ENCODE measurements at regions not wholly inside any gene's neighbourhood (a gene's known extent, or its start where the extent isn't known, plus 50 kb on each side); places are given as distances from the start of the nearest gene placed in this dataset.
"Not testable (repeated sequence)": the region's sequence is repeated elsewhere in the genome, so short reads cannot be mapped to it uniquely, and the experiment has no call there.

DNA sequence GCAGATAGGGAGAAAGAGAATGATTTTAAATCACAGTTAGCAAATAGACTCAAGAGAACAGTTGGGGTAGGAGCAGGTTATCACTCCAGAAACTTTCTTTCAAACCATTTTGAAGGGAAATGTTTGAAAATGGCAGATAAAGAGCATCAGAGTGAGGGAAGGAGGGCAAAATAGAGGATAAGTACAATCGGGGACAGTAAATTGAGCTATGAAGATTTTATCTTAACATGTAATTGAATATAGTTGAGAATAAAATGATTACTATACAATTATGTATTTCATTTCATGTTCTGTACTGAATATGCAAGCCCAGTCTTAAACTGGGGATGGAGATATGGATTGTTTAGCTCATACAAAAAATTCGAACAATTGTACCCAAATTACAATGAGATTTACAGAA lies 54.0 kb downstream of the MAP10 start:
- DNase-seq (ENCODE audit: low spot score): no peak

DNA sequence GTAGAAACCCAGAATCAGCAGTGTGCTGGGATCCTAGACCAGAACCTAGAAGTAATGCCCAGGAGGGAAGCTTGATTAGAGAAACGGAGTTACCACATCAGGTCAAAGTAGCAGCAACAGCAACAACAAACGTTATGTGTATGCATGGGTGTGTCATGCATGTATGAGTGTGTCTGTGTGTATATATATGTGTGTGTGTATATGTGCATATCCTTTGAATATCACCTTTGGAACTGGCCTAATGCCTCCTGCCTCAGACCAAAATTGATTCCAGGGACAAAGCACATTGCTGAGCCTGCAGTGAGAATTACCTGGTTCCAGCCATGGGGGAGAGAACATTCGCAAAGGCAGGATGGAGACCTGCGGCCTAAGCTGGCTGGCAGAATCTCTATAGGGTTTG lies 55.9 kb downstream of the MAP10 start:
- no peak for DNase-seq (ENCODE audit: low spot score)

DNA sequence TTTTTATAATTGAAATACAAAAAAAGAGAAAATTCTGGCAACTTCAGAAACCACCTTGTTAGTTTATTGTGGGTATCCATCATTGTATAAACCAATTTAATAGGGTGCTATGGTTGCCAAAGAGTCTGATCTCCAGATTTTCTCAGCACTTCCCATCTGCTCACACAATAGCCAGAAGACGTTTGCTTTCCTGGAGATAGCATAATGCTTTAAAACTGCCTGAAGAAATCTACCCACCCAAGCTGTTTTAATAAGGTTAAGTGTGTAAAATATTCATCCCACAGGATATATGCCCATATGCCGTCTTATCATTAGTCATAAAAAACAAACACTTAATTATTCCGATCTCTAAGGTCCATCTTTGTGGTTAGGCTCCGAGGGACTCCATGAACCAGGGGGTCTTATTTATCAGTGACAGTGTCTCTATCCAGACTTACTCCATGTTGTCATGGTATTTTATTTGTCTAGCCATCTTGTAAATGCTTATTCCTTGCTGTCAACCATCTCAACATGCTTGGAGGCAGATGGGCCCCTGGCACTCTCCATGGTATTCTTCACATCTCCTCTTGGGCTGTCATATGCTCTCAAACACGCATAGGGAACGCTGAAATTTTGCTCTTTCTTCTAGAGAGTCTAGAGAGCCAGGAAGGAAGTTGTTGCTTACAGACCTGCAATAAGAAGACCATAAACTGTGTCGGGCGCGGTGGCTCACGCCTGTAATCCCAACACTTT lies 58.5 kb downstream of the MAP10 start:
- no peak for DNase-seq (ENCODE audit: low spot score)

DNA sequence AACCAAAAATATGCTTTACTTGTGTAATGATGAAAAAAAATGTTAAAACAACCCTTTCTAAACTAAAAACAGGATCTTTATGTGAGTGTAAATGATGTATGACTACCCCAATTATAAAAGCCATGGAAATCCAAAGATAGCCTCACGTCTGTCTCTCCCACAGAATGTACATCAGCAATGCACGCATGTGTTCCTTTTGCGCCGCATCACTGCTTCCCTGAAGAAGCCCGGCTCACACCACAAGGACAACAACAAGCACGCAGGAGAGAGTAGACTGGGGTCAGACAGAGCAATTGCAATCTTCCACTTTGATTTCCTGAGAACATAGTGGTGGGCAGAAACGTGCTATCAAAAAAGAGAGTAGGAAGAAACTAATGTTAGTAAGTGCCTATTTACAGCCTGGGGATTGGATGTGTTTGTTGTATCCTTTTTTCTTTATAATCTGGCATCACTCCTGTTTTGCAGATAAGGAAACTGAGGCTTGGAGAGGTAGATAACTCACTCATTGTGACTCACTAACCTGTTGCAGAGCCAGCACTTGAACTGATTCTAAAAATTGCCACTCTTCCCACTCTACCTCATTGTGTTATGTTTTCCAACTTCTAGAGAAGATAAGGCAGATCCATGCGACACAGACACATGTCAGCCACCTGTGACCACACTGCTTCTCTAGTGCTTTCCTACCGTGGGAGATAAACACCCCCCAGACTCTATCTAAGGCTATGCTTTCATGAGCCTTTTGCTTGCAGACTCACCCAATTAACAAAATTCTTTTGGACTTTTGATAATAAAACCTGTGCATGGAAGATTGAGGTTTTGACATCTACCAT lies 60.1 kb downstream of the MAP10 start:
- no peak for DNase-seq (ENCODE audit: low spot score)

DNA sequence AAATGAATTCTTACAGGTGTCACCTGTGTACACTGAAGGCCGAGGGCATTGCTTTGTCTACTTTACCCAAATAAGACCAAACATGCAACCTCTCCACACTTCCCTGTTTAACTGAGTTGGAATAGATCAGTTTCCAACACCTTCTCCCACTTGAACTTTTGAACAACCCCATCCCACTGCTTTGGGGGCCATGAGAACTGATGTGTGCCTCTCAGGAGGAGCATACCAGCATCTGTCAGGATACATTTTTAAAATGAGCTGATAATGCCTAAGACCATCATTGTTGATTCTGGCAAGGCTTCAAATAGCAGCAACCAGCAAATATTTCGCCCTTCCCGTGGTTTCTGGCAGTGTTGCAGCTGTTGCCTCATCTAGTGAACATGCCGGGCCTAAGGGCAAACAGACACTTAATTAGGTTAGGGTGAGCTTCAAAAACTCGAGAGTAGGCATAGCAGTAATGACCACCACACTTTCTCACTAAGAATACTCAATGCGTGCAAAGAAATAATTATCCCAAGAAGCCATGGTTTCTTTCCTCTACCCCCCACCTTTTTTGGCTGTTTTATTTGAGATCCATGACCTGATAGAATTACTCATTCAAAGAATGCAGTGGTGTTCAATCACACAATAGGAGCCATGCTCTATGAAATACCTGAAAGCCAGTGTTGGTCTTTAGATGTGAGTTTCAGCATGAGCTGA lies 63.7 kb downstream of the MAP10 start:
- peak; percentile 58 for DNase-seq (ENCODE audit: low spot score)

DNA sequence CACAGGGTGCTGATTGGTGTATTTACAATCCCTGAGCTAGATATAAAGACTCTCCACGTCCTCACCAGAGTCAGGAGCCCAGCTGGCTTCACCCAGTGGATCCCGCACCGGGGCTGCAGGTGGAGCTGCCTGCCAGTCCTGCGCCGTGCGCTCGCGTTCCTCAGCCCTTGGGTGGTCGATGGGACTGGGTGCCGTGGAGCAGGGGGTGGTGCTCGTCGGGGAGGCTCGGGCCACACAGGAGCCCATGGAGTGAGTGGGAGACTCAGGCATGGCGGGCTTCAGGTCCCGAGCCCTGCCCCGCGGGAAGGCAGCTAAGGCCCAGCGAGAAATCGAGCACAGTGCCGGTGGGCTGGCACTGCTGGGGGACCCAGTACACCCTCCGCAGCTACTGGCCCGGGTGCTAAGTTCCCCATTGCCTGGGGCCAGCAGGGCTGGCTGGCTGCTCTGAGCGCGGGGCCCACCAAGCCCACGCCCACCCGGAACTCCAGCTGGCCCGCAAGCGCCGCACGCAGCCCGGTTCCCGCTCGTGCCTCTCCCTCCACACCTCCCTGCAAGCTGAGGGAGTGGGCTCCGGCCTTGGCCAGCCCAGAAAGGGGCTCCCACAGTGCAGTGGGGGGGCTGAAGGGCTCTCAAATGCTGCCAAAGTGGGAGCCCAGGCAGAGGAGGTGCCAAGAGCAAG lies 66.2 kb downstream of the MAP10 start:
- DNase-seq (ENCODE audit: low spot score): not testable (repeated sequence)

DNA sequence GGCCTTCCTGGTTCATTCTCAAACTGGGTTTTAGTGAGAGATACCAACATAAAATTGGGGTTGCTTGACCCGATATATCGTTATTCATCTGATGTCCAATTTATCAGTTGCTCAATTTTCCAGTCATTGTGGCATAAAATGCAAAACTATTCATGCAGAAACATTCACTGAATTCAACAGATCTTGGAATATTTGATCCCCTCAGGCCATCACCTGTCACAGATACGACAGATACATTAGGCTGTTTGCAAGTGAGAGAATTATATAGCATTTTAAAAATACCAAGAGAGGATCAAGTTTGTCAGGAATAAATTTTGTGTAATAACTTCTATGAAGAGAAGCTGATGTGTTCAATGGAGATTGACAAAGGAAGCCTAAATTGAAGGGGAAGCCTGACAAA lies 67.1 kb downstream of the MAP10 start:
- DNase-seq (ENCODE audit: low spot score): no peak

DNA sequence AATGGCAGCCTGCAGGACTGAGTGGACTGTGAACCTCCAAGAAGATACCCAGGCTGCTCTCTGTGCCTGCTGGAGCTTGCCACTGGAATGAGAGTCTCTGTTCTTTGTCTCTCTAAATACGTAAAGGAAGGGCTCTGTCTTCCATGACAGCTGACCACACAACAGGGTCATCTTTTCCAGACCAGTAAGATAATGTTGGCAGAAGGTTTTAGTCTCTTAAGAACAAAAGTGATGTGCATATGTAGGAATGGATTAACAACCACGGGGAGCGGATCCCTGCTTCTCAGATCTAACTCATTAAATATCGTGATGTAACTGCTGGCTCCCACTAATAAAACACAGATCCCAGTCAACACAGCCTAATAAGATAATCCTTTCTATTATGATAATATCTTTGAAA lies 67.5 kb downstream of the MAP10 start:
- DNase-seq (ENCODE audit: low spot score): no peak

DNA sequence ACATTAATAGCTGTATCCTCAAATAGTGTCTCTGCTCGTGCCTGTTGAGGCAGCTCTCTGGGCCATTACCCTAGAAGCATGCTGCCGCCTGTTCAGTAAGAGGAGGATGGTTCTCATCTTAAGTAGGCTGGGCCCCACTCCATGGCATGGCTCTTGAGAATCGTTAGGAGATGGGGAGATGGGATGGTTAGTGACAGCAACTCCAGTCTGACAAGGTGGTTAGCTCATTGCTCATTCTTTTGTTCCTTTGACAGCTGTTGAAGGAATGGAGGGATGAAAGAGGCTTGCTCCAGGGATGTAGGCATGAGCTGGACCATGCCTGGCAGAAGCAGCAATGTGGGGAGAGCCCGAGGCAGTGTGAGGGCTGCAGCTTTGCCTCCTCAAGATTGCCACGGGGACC lies 68.2 kb downstream of the MAP10 start:
- no peak for DNase-seq (ENCODE audit: low spot score)

DNA sequence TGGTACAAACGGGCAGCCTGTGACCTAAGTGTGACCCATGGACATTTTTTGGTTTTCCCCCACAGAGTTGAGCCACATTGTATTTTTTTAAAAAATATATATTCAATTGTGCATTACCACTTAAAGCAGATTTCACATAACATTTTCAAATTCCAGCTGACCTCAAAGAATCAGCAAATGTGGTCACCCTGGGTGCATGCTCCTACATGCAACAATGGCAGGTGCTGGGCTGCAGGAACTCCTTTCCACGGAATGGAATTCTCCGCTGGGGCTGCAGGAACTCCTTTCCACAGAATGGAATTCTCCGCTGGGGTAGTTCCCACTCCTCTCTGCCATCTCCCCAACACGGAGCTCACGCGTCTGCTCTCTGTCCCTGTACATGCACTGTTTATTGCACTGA lies 68.7 kb downstream of the MAP10 start:
- DNase-seq (ENCODE audit: low spot score): no peak

DNA sequence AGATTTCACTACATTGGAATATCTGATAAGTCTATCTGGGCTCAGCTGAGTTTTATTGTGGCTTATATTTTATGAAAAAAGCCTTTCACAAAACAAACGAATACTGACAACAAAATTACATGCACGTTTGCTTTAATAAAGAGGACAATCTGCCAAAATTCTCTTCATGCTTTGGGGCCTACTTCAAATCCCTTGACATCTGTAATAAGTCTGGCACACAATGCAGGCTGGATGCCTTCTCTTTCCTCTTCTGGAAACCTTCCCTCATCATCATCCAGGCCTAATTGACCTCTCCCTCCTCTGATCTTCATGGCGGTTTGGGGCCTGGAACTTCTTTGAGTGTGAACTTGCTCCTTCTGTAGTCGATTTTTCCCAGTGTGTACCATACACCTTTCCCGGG lies 70.3 kb downstream of the MAP10 start:
- no peak for DNase-seq (ENCODE audit: low spot score)

DNA sequence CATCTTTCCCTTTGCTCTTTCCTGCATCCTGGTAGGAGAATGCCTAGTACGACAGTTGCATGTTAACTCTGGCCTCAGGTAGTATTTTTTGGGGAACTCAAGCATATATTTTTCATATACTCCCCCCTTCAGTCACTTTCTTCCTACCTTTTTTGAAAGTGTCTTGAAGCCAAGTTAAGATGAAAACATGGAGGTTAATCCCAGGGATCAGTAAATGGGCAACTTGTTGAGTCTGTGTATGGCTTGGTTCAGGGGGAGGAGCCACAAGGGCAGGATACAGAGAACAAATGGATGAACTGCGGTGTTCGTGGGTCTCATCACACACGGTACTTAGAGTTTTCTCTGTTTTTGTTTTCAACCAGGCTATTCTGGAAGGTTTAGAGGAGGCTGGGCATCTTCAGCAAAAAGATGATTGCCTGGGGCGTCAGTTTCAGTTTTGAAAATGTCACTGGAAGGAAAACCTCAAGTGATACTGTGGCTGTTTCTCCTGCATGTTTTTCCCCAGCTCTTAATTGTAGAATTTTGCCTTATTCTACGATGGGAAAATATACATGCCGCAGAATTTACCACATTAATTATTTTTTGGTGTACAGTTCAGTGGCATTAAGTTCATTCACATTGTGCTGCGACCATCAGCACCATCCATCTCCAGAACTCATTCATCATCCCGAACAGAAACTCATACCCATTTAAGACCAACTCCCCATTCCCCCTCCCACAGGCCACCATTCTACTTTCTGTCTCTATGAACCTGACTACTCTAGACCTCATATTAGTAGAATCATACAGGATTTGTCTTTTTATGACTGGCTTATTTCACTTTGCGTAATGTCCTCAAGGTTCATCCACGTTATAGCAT lies 71.5 kb downstream of the MAP10 start:
- no peak for DNase-seq (ENCODE audit: low spot score)

DNA sequence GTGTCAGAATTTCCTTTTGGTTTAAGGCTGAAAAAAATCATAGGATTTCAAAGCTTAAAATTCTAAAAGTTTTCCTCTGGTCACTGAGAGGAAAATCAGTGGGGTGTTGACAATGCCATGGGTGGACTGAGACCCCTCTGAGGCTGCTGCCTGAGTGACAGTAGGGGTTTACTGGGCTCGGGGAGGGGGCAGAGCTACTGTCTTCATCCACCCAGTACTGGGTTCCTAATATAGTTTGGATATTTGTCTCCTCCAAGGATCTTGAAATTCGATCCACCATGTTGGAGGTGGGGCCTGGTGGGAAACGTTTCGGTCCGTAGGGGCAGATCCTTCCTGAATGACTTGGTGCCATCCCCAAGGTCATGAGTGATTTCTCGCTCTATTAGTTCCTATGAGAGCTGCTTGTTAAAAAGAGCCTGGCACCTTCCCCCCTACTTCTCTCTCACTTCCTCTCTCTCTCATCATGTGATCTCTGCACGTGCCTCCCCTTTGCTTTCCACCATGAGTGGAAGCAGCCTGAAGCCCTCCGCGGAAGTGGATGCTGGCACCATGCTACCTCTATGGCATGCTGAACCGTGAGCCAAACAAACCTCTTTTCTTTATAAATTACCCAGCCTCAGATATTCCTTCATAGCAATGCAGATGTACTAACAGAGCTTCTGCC lies 72.3 kb downstream of the MAP10 start:
- no peak for DNase-seq (ENCODE audit: low spot score)

DNA sequence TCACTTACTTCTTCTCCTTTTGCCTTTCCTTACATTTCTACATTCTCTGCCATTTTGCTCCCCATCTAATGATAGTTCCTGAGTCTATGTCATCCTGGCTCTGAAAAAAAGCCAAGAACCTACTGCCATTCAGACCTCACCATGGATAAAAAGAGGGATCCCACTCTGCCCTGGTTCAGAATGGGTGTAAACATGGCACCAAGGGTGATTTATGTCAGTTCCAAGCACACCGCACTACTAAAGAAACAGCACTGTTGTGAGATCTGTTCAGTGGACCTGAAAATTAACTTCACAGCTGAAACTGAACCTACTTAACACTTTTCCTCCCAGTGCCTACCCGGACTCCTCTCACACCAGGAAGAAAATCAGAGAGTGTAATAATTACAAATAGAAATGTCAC lies 72.3 kb upstream of the NTPCR start:
- DNase-seq (ENCODE audit: low spot score): no peak

DNA sequence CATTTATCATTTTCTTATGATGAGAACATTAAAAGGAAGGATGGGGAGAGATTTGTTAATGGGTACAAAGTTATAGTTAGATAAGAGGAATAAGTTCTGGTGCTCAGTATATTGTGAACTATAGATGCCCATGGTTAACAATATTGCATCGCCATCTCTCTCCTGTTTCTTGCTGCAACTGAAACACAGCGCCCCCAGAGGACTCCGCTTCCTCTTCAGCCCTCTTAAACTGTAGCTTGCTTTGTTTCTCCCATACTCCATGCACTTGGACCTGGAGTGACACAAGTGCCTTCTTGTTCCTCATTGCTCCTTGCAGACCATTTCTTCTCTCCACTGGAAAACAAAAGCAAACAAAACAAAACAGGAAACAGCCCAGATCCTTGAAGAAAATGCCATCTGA lies 70.1 kb upstream of the NTPCR start:
- DNase-seq (ENCODE audit: low spot score): peak; percentile 72

DNA sequence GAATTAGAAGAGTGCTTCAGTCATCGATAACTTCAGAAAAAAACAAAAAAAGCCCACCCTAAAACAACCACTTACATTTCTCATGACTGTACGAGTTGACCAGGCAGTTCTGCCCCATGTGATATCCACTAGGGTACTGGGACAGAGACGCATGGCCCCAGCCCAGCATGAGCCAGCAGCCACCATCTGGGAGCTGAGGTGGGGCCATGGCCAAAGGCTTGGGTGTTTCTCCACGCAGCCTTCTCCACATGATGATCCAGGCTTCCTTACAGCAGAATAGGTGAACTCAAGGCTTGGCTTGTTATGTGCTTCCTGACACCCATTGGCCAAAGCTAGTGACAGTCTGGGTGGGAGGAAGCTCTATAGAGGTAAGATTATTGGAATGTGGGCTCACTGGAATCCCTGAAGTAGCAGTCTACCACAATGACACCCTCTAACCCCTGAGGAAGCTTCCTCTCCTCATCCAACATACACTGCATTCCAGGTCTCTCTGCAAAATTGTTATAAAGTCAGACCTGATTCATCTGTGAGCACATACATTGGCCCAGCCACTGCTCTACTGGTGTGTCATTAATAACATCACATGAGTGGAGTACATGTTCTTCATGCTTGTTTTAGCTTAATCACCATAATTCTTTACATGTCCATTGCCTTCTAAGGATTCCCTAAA lies 66.3 kb upstream of the NTPCR start:
- DNase-seq (ENCODE audit: low spot score): no peak

DNA sequence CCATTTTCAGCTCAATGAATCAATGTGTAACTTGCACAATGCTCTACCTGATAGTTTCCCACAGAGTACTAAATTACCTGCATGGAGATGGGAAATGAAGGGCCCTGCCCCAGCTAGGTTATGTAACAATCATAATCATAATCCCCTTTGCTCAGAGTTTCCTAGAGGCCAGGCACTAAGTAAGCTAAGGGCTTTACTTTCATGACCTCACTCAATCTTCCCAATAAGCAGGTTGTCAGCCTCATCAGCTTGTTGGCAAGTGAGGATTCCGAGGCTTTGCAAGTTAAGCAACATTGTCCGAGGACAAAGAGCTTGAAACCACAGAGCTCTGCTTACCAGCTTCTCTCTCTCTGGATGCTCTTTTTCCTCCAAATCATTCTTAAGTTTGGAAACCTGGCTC lies 64.1 kb upstream of the NTPCR start:
- no peak for DNase-seq (ENCODE audit: low spot score)

DNA sequence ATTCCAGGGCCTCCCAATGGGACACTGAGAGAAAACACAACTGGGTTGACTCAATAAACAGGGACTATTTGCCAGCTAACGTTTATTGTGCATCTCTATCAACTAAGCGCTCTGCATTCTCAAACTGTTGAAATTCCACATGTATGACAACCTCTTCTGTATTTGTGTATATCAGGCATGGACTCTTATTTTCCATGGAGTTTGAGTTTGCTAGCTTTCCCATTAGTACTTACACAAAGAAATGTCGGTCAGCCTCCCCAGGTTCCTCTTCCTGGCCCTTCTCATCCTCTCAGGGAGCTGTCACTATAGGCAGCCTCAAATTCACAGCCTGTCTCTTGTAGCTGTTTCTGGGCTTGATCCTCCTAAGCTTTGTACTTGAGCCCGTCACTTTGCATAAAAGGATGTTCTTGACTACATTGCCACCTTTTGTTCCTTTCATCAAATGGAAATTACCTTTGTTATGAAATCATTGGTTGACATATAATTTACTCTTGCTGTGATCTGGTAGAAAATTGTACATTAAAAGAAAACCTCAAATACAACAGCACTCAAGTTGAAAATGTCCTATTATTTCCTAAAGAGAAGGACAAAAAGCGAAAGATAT lies 60.0 kb upstream of the NTPCR start:
- no peak for DNase-seq (ENCODE audit: low spot score)

DNA sequence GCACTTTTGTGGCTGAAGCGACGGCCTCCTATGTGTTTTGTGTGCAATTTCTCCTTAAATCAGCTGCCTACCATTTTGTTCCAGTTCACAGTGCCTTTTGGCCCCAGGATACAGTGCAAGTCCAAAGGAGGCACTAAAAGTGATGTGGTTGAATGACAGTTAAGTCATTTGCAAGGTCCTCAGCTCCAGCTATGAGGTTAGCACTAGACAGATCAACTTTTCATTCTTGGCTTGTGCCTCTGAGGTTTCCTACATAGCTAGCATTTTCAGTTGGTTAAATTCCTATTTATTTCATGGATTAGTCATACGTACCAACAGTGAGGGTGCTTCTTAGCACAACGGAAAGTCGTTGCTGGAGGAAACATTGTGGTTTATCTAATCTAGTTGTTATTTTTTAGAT lies 59.3 kb upstream of the NTPCR start:
- DNase-seq (ENCODE audit: low spot score): no peak

Measured in HuH-7.5 (cell line).